ENCODE measurements at regions not wholly inside any gene's neighbourhood (a gene's known extent, or its start where the extent isn't known, plus 50 kb on each side); places are given as distances from the start of the nearest gene placed in this dataset.

DNA sequence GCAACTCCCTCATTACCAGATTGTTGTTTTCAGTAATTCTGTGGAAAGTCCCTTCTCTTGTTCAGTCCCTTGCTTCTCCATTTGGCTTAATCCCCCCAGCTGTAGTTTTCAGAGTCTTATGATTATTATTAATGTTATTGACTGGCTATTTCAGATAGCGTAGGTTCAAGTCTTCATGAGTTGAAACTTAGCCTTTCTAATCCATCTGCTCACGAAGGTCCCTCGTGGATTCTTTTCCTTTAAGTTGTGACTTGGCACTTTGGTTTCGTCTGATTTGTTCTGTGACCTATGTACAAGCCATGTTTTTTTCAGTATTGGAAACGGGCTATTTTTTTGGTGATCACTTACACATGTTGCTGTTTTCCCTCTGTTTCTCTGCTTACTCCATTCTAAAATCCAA is 260.3 kb downstream of the TMEM167A start:
- TF ChIP-seq, protein P1, sequence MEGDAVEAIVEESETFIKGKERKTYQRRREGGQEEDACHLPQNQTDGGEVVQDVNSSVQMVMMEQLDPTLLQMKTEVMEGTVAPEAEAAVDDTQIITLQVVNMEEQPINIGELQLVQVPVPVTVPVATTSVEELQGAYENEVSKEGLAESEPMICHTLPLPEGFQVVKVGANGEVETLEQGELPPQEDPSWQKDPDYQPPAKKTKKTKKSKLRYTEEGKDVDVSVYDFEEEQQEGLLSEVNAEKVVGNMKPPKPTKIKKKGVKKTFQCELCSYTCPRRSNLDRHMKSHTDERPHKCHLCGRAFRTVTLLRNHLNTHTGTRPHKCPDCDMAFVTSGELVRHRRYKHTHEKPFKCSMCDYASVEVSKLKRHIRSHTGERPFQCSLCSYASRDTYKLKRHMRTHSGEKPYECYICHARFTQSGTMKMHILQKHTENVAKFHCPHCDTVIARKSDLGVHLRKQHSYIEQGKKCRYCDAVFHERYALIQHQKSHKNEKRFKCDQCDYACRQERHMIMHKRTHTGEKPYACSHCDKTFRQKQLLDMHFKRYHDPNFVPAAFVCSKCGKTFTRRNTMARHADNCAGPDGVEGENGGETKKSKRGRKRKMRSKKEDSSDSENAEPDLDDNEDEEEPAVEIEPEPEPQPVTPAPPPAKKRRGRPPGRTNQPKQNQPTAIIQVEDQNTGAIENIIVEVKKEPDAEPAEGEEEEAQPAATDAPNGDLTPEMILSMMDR (IDR thresholded peaks at IDR 0.05; ENCODE audit: low read depth, low read length): no peak
- no peak for TF ChIP-seq EZH2phosphoT487 (IDR thresholded peaks at IDR 0.05; ENCODE audit: low read depth)
